Stimulated activated CD8-positive, alpha-beta memory T cell treated with anti-CD3 and anti-CD28 coated beads, Interleukin-7, amount 100 ng/mL, for 1 hour (primary cell): ENCODE measurements at regions not wholly inside any gene's neighbourhood (a gene's known extent, or its start where the extent isn't known, plus 50 kb on each side); places are given as distances from the start of the nearest gene placed in this dataset.
A peak's percentile ranks its signal among the peaks of the same experiment; 100 is the strongest.
"Not testable (repeated sequence)": the region's sequence is repeated elsewhere in the genome, so short reads cannot be mapped to it uniquely, and the experiment has no call there.

Source experiments
- DNase-seq, 2 donors: peaks; one replicate each; pipeline ENCODE4 v3.0.0-alpha.2; 2020; ENCODE audit warnings: low read depth in 2 of 2

- no peak for DNase-seq
These were observed 97.6 kb upstream of the ANXA1 start for GRCh38 chr9:73054091-73054490.

GRCh38 chr9:73053543-73053942 lies 98.1 kb upstream of the ANXA1 start:
- no peak for DNase-seq

GRCh38 chr9:73050887-73051550 lies 98.2 kb upstream of the ALDH1A1 start:
- DNase-seq = no peak

- DNase-seq = no peak
These were observed 97.4 kb upstream of the ALDH1A1 start for GRCh38 chr9:73050065-73050816.

GRCh38 chr9:73049280-73049679 lies 96.4 kb upstream of the ALDH1A1 start:
- no peak for DNase-seq

- no peak for DNase-seq
These were observed 93.9 kb upstream of the ALDH1A1 start for GRCh38 chr9:73046769-73047168.

- not testable (repeated sequence) for DNase-seq
These were observed 91.9 kb upstream of the ALDH1A1 start for GRCh38 chr9:73044776-73045175.

- no peak for DNase-seq
These were observed 89.3 kb upstream of the ALDH1A1 start for GRCh38 chr9:73042155-73042554.

GRCh38 chr9:73039271-73040263 lies 86.7 kb upstream of the ALDH1A1 start:
- no peak for DNase-seq

GRCh38 chr9:73038613-73039012 lies 85.8 kb upstream of the ALDH1A1 start:
- DNase-seq = no peak

- no peak for DNase-seq
These were observed 85.2 kb upstream of the ALDH1A1 start for GRCh38 chr9:73038089-73038509.

GRCh38 chr9:73037613-73038012 lies 84.8 kb upstream of the ALDH1A1 start:
- DNase-seq = no peak

GRCh38 chr9:73034962-73035361 lies 82.1 kb upstream of the ALDH1A1 start:
- DNase-seq = no peak

GRCh38 chr9:73031350-73031749 lies 78.5 kb upstream of the ALDH1A1 start:
- no peak for DNase-seq

- no peak for DNase-seq
These were observed 77.6 kb upstream of the ALDH1A1 start for GRCh38 chr9:73030370-73031030.

GRCh38 chr9:73029346-73029745 lies 76.5 kb upstream of the ALDH1A1 start:
- no peak for DNase-seq

GRCh38 chr9:73026375-73026774 lies 73.5 kb upstream of the ALDH1A1 start:
- DNase-seq = no peak

GRCh38 chr9:73024601-73025034 lies 71.8 kb upstream of the ALDH1A1 start:
- DNase-seq = no peak

GRCh38 chr9:73023025-73023541 lies 70.2 kb upstream of the ALDH1A1 start:
- peak in 1 of 2 donors; percentile 7 for DNase-seq

GRCh38 chr9:73022353-73022752 lies 69.5 kb upstream of the ALDH1A1 start:
- DNase-seq = no peak

GRCh38 chr9:73020877-73021276 lies 68.0 kb upstream of the ALDH1A1 start:
- DNase-seq = no peak
